B cell (primary cell): ENCODE measurements at regions not wholly inside any gene's neighbourhood (a gene's known extent, or its start where the extent isn't known, plus 50 kb on each side); places are given as distances from the start of the nearest gene placed in this dataset.

ENCODE experiments used
- ATAC-seq: fragments of 200-7000 bp; cut with Tn5 transposase; one replicate; pipeline ENCODE4 v1.10.0; 2021; ENCODE audit warnings: low read depth, mild to moderate bottlenecking, moderate number of reproducible peaks, moderate library complexity
- CTCF ChIA-PET: fragments of 350-600 bp; sonication (Branson Sonifier 250); formaldehyde crosslinking; loops from one replicate; lab custom pipeline; 2021; ENCODE audit warnings: antibody characterized with exemption, inconsistent platforms; lab: Charles Lee
- POLR2A ChIA-PET: fragments of 350-600 bp; sonication (Branson Sonifier 250); formaldehyde crosslinking; loops from one replicate; lab custom pipeline; 2021; ENCODE audit warnings: antibody characterized with exemption; lab: Charles Lee
- DNase-seq: peaks from one replicate; pipeline ENCODE4 v3.0.0; 2013
- H2AFZ ChIP-seq: 2 replicates; pipeline ENCODE4 v1.6.1; 2012; ENCODE audit warnings: mild to moderate bottlenecking, low read depth, low read length; ENCODE audit not compliant: insufficient read depth, poor library complexity, severe bottlenecking
- H3K27ac ChIP-seq, 2 donors: 1 replicate in 1 of 2; 2 replicates in 1 of 2; pipeline ENCODE4 v1.5.1; 2012 to 2013; ENCODE audit warnings: low read length in 2 of 2, mild to moderate bottlenecking in 2 of 2, moderate library complexity in 1 of 2
- H3K27me3 ChIP-seq, 4 experiments: fragments of 200-600 bp in 1 of 4; sonication (generic) in 1 of 4; replicated peaks in 1 of 4; 1 replicate in 2 of 4; 2 replicates in 2 of 4; pipeline versions ENCODE4 v1.6.1 to v1.7.0; 2013 to 2016; ENCODE audit warnings: low read length in 3 of 4, mild to moderate bottlenecking in 2 of 4, mixed read lengths in 1 of 4, moderate library complexity in 1 of 4; ENCODE audit not compliant: insufficient read depth in 4 of 4, control insufficient read depth in 3 of 4; ENCODE audit errors: control extremely low read depth in 1 of 4
- H3K36me3 ChIP-seq, 2 experiments: replicated peaks in 1 of 2; 1 replicate in 1 of 2; 2 replicates in 1 of 2; pipeline versions ENCODE4 v1.6.1 to v1.7.1; 2013; ENCODE audit warnings: low read length in 1 of 2; ENCODE audit not compliant: insufficient read depth in 2 of 2, control insufficient read depth in 1 of 2; ENCODE audit errors: control extremely low read depth in 1 of 2, extremely low read depth in 1 of 2
- H3K4me1 ChIP-seq, 2 donors: fragments of 200-600 bp in 1 of 2; sonication (generic) in 1 of 2; 1 replicate in 1 of 2; 2 replicates in 1 of 2; pipeline versions ENCODE4 v1.5.1 to v1.6.1; 2013 to 2017; ENCODE audit warnings: low read length in 2 of 2; ENCODE audit not compliant: control insufficient read depth in 2 of 2, insufficient read depth in 2 of 2
- H3K4me2 ChIP-seq: replicated peaks from 2 replicates; pipeline ENCODE3; 2012; ENCODE audit warnings: mild to moderate bottlenecking, low read depth, low read length; ENCODE audit not compliant: poor library complexity, severe bottlenecking
- H3K4me3 ChIP-seq, 5 experiments: fragments of 200-600 bp in 1 of 5; sonication (generic) in 1 of 5; 1 replicate in 3 of 5; 2 replicates in 2 of 5; pipeline versions ENCODE4 v1.5.1 to v1.7.0; 2011 to 2016; ENCODE audit warnings: low read length in 4 of 5, mild to moderate bottlenecking in 4 of 5, low read depth in 2 of 5, control low read depth in 1 of 5, moderate library complexity in 1 of 5; ENCODE audit not compliant: insufficient read depth in 1 of 5; ENCODE audit errors: control extremely low read depth in 1 of 5, extremely low read depth in 1 of 5
- H3K79me2 ChIP-seq: fragments of 200-600 bp; sonication (generic); one replicate; pipeline ENCODE4 v1.6.0; 2016; ENCODE audit warnings: low read length; ENCODE audit not compliant: control insufficient read depth, insufficient read depth
- H3K9ac ChIP-seq: fragments of 200-600 bp; sonication (generic); 2 replicates; pipeline ENCODE4 v1.6.1; 2017; ENCODE audit warnings: mild to moderate bottlenecking, low read length, moderate library complexity
- H3K9me3 ChIP-seq, 3 donors: one replicate each; pipeline versions ENCODE4 v1.6.1 to v1.7.1; 2013; ENCODE audit warnings: low read length in 2 of 3; ENCODE audit not compliant: control insufficient read depth in 2 of 3, insufficient read depth in 1 of 3; ENCODE audit errors: control extremely low read depth in 1 of 3
- H4K20me1 ChIP-seq: 2 replicates; pipeline ENCODE4 v1.6.0; 2012; ENCODE audit warnings: mild to moderate bottlenecking, low read length; ENCODE audit not compliant: insufficient read depth, control insufficient read depth, poor library complexity, severe bottlenecking
- H3K27ac Mint-ChIP-seq: one replicate; pipeline ENCODE4 v1.8.0; 2021; ENCODE audit warnings: mixed read lengths
- H3K27me3 Mint-ChIP-seq: one replicate; pipeline ENCODE4 v1.8.0; 2021; ENCODE audit warnings: mixed read lengths
- H3K4me1 Mint-ChIP-seq: one replicate; pipeline ENCODE4 v1.8.0; 2021; ENCODE audit warnings: mixed read lengths
- H3K4me3 Mint-ChIP-seq: one replicate; pipeline ENCODE4 v1.8.0; 2021; ENCODE audit warnings: mixed read lengths
- H3K9me3 Mint-ChIP-seq: one replicate; pipeline ENCODE4 v1.8.0; 2022; ENCODE audit warnings: mixed read lengths; ENCODE audit not compliant: insufficient read depth
- EZH2 ChIP-seq: IDR thresholded peaks from 2 replicates; pipeline ENCODE4 v1.6.1; 2012; ENCODE audit warnings: borderline replicate concordance, low read depth, mild to moderate bottlenecking, moderate library complexity, low read length; ENCODE audit not compliant: insufficient read depth, poor library complexity, severe bottlenecking
- WGBS: methylation state at CpG from one replicate; pipeline ENCODE4 v1.1.5; 2013; ENCODE audit warnings: missing lambda C conversion rate; ENCODE audit not compliant: insufficient coverage; 5-methylcytosine and 5-hydroxymethylcytosine counted together
- intact Hi-C: fragments of 100-400 bp; cut with micrococcal nuclease; formaldehyde crosslinking; loops from one replicate; pipeline ENCODE4 v1.10.0; 2022
- TF ChIP-seq, protein P1 (sequence below): fragments of 200-600 bp; IDR thresholded peaks from one replicate; pipeline ENCODE4 v1.8.0; 2022; ENCODE audit warnings: antibody characterized with exemption, mild to moderate bottlenecking

- ATAC-seq: no peak
- Histone ChIP-seq H2AFZ (no peak overlapping the region), H3K27ac (no peak overlapping the region), H4K20me1 (no peaks in the 10 kb centered on the region), H3K4me3 (no peak overlapping the region), H3K79me2 (no peaks in the 10 kb centered on the region), H3K27me3 (no peaks in the 10 kb centered on the region), H3K9ac (no peak overlapping the region), H3K9me3 (no peaks in the 10 kb centered on the region), H3K4me2 (no peak overlapping the region), H3K4me1 (no peaks in the 10 kb centered on the region), H3K36me3 (no peaks in the 10 kb centered on the region)
- H3K27me3 Mint-ChIP-seq: no peaks in the 10 kb centered on the region
- no peak overlapping the region for H3K27ac Mint-ChIP-seq
- ChIA-PET CTCF (no interaction called here), POLR2A (no interaction called here)
- no peaks in the 10 kb centered on the region for H3K4me1 Mint-ChIP-seq
- 57% methylated on average over 1 of the region's 1 CpG for WGBS
- H3K9me3 Mint-ChIP-seq: no peaks in the 10 kb centered on the region
- TF ChIP-seq, protein P1, sequence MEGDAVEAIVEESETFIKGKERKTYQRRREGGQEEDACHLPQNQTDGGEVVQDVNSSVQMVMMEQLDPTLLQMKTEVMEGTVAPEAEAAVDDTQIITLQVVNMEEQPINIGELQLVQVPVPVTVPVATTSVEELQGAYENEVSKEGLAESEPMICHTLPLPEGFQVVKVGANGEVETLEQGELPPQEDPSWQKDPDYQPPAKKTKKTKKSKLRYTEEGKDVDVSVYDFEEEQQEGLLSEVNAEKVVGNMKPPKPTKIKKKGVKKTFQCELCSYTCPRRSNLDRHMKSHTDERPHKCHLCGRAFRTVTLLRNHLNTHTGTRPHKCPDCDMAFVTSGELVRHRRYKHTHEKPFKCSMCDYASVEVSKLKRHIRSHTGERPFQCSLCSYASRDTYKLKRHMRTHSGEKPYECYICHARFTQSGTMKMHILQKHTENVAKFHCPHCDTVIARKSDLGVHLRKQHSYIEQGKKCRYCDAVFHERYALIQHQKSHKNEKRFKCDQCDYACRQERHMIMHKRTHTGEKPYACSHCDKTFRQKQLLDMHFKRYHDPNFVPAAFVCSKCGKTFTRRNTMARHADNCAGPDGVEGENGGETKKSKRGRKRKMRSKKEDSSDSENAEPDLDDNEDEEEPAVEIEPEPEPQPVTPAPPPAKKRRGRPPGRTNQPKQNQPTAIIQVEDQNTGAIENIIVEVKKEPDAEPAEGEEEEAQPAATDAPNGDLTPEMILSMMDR: no peak
- no peak for TF ChIP-seq EZH2
- no peak overlapping the region for H3K4me3 Mint-ChIP-seq
- intact Hi-C loops: no loop called here
- DNase-seq: no peak
Observed at GRCh38 chr3:68485051-68485450, 447.3 kb downstream of the TAFA4 start.

- TF ChIP-seq EZH2: no peak
- TF ChIP-seq, protein P1: no peak
- CTCF ChIA-PET: no interaction called here
- H3K79me2 ChIP-seq: no peaks in the 10 kb centered on the region
- intact Hi-C loops: no loop called here
- no peaks in the 10 kb centered on the region for H3K27me3 ChIP-seq
- Mint-ChIP-seq H3K27me3 (no peaks in the 10 kb centered on the region), H3K4me1 (no peaks in the 10 kb centered on the region), H3K4me3 (no peak overlapping the region), H3K27ac (no peak overlapping the region), H3K9me3 (no peaks in the 10 kb centered on the region)
- H3K36me3 ChIP-seq: no peaks in the 10 kb centered on the region
- POLR2A ChIA-PET: no interaction called here
- DNase-seq (no peak), ATAC-seq (no peak)
- H2AFZ ChIP-seq: no peak overlapping the region
- H3K4me3 ChIP-seq: no peak overlapping the region
- H3K27ac ChIP-seq: no peak overlapping the region
- no peaks in the 10 kb centered on the region for H3K4me1 ChIP-seq
- WGBS: 75% methylated on average over 1 of the region's 3 CpGs
- no peaks in the 10 kb centered on the region for H4K20me1 ChIP-seq
- no peaks in the 10 kb centered on the region for H3K9me3 ChIP-seq
- no peak overlapping the region for H3K4me2 ChIP-seq
- no peak overlapping the region for H3K9ac ChIP-seq
Observed at GRCh38 chr3:68483601-68484000, 448.7 kb downstream of the TAFA4 start.
